Endothelial cell of umbilical vein (primary cell): ENCODE measurements at regions not wholly inside any gene's neighbourhood (a gene's known extent, or its start where the extent isn't known, plus 50 kb on each side); places are given as distances from the start of the nearest gene placed in this dataset.

ENCODE experiments used
- BruUV-seq: library from RNA; stranded (reverse); fragments of 400-500 nt; replicated peaks from 2 replicates; lab custom pipeline; 2021; lab: Mats Ljungman, UMichigan
- CTCF ChIA-PET: fragments of 300-600, 350-600 bp; sonication (Branson Sonifier 250); formaldehyde crosslinking; loops from one replicate; lab custom pipeline; 2021; ENCODE audit warnings: antibody characterized with exemption, inconsistent platforms; lab: Charles Lee
- POLR2A ChIA-PET: fragments of 300-600, 350-600 bp; sonication (Branson Sonifier 250); formaldehyde crosslinking; loops from one replicate; lab custom pipeline; 2021; ENCODE audit warnings: antibody characterized with exemption, inconsistent platforms; lab: Charles Lee
- DNase-seq: peaks from one replicate; pipeline ENCODE4 v3.0.0-alpha.2; 2011; ENCODE audit warnings: low read depth, low spot score
- FAIRE-seq: peaks from 2 replicates; lab custom pipeline; 2011; peaks lifted over from hg19 to GRCh38; lab: Jason Lieb, UNC
- H2AFZ ChIP-seq: 2 replicates; pipeline ENCODE4 v1.6.0; 2012; ENCODE audit warnings: low read depth, low read length, control low read depth, inconsistent platforms
- H3K27ac ChIP-seq: 2 replicates; pipeline ENCODE4 v1.5.1; 2011; ENCODE audit warnings: low read depth, mild to moderate bottlenecking, control low read depth, low read length, moderate library complexity; ENCODE audit not compliant: insufficient read depth
- H3K27me3 ChIP-seq, 2 experiments: 2 replicates each; pipeline versions ENCODE4 v1.6.0 to v1.6.1; 2011; ENCODE audit warnings: low read length in 2 of 2, mixed read lengths in 1 of 2; ENCODE audit not compliant: control insufficient read depth in 2 of 2, insufficient read depth in 2 of 2
- H3K36me3 ChIP-seq, 2 experiments: 2 replicates in 1 of 2; 3 replicates in 1 of 2; pipeline ENCODE4 v1.5.1; 2011; ENCODE audit warnings: low read length in 2 of 2, mild to moderate bottlenecking in 1 of 2, moderate library complexity in 1 of 2; ENCODE audit not compliant: control insufficient read depth in 2 of 2, insufficient read depth in 2 of 2; ENCODE audit errors: extremely low read depth in 1 of 2
- H3K4me1 ChIP-seq: 3 replicates; pipeline ENCODE4 v1.5.1; 2011; ENCODE audit warnings: mild to moderate bottlenecking, low read length; ENCODE audit not compliant: control insufficient read depth, insufficient read depth; ENCODE audit errors: extremely low read depth
- H3K4me2 ChIP-seq: 2 replicates; pipeline ENCODE4 v1.6.1; 2011; ENCODE audit warnings: low read length, control low read depth, mixed read lengths; ENCODE audit not compliant: insufficient read depth
- H3K4me3 ChIP-seq, 3 experiments: fragments of 200-600 bp in 1 of 3; sonication (generic), shearing (Covaris generic) in 1 of 3; replicated peaks in 1 of 3; 2 replicates each; pipeline ENCODE4 v1.5.1; 2011 to 2016; ENCODE audit warnings: control low read depth in 3 of 3, low read length in 3 of 3, mild to moderate bottlenecking in 2 of 3, inconsistent platforms in 1 of 3, low read depth in 1 of 3, moderate library complexity in 1 of 3; ENCODE audit not compliant: insufficient read depth in 1 of 3
- H3K79me2 ChIP-seq: 2 replicates; pipeline ENCODE4 v1.6.0; 2012; ENCODE audit warnings: low read length, inconsistent platforms; ENCODE audit not compliant: control insufficient read depth, insufficient read depth
- H3K9ac ChIP-seq: replicated peaks from 2 replicates; pipeline ENCODE3; 2011; ENCODE audit warnings: low read length, control low read depth; ENCODE audit not compliant: insufficient read depth; ENCODE audit errors: extremely low read depth
- H3K9me1 ChIP-seq: replicated peaks from 3 replicates; pipeline ENCODE4 v1.6.0; 2011; ENCODE audit warnings: mild to moderate bottlenecking, low read length; ENCODE audit not compliant: control insufficient read depth, insufficient read depth; ENCODE audit errors: extremely low read depth
- H3K9me3 ChIP-seq: replicated peaks from 2 replicates; pipeline ENCODE4 v1.5.1; 2012; ENCODE audit warnings: low read length, inconsistent platforms; ENCODE audit not compliant: control insufficient read depth, insufficient read depth
- H4K20me1 ChIP-seq: replicated peaks from 2 replicates; pipeline ENCODE3; 2011; ENCODE audit warnings: mild to moderate bottlenecking, low read length; ENCODE audit not compliant: control insufficient read depth, insufficient read depth; ENCODE audit errors: extremely low read depth
- EZH2 ChIP-seq: IDR thresholded peaks from 2 replicates; pipeline ENCODE4 v1.6.1; 2012; ENCODE audit warnings: borderline replicate concordance, low read depth, mild to moderate bottlenecking, moderate library complexity, low read length, inconsistent platforms; ENCODE audit not compliant: severe bottlenecking
- FOS ChIP-seq: IDR thresholded peaks from 2 replicates; pipeline ENCODE4 v1.6.1; 2011; ENCODE audit warnings: mild to moderate bottlenecking, low read length, moderate library complexity, borderline replicate concordance; ENCODE audit not compliant: insufficient read depth
- GATA2 ChIP-seq: IDR thresholded peaks from 2 replicates; pipeline ENCODE4 v1.7.0; 2011; ENCODE audit warnings: low read depth, mild to moderate bottlenecking, moderate library complexity, mixed read lengths, low read length; ENCODE audit not compliant: insufficient read length, insufficient read depth
- JUN ChIP-seq: IDR thresholded peaks from 2 replicates; pipeline ENCODE4 v1.6.1; 2011; ENCODE audit warnings: borderline replicate concordance, low read depth; ENCODE audit not compliant: insufficient read length, insufficient read depth
- MYC ChIP-seq: IDR thresholded peaks from one replicate; pipeline ENCODE4 v1.6.1; 2011; ENCODE audit warnings: mild to moderate bottlenecking, low read depth, low read length
- POLR2A ChIP-seq: IDR thresholded peaks from 2 replicates; pipeline ENCODE4 v1.6.1; 2012; ENCODE audit warnings: low read depth, mild to moderate bottlenecking, control low read depth, low read length
- POLR2AphosphoS5 ChIP-seq: IDR thresholded peaks from 2 replicates; pipeline ENCODE4 v1.6.1; 2012; ENCODE audit warnings: low read depth, mild to moderate bottlenecking, control low read depth, low read length, moderate library complexity; ENCODE audit not compliant: insufficient read depth
- dilution Hi-C: fragments of 300-500 bp; cut with MboI; formaldehyde crosslinking; loops from one replicate; pipeline ENCODE4 v1.15.0; 2019; ENCODE audit warnings: low sequenced_read_pairs; ENCODE audit not compliant: extremely low pct_ligation_motif_present
- intact Hi-C: fragments of 100-400 bp; cut with micrococcal nuclease; formaldehyde crosslinking; loops from one replicate; pipeline ENCODE4 v1.10.0; 2022
- TF ChIP-seq, protein P1 (sequence below), 2 donors: IDR thresholded peaks; 1 replicate in 1 of 2; 2 replicates in 1 of 2; pipeline ENCODE4 v1.5.1; 2011; ENCODE audit warnings: low read length in 2 of 2, mild to moderate bottlenecking in 2 of 2, moderate library complexity in 2 of 2, control low read depth in 1 of 2, inconsistent platforms in 1 of 2, low read depth in 1 of 2; ENCODE audit not compliant: insufficient read depth in 1 of 2; ENCODE audit errors: extremely low read depth in 1 of 2
- TF ChIP-seq, protein P2 (sequence below): IDR thresholded peaks from 2 replicates; pipeline ENCODE4 v1.6.1; 2011; ENCODE audit not compliant: insufficient read depth, insufficient read length

- FAIRE-seq (no peak), DNase-seq (no peak)
- TF ChIP-seq POLR2A (no peak), JUN (no peak), POLR2AphosphoS5 (no peak), EZH2 (no peak), MYC (no peak), GATA2 (no peak), FOS (no peak)
- TF ChIP-seq, protein P1, sequence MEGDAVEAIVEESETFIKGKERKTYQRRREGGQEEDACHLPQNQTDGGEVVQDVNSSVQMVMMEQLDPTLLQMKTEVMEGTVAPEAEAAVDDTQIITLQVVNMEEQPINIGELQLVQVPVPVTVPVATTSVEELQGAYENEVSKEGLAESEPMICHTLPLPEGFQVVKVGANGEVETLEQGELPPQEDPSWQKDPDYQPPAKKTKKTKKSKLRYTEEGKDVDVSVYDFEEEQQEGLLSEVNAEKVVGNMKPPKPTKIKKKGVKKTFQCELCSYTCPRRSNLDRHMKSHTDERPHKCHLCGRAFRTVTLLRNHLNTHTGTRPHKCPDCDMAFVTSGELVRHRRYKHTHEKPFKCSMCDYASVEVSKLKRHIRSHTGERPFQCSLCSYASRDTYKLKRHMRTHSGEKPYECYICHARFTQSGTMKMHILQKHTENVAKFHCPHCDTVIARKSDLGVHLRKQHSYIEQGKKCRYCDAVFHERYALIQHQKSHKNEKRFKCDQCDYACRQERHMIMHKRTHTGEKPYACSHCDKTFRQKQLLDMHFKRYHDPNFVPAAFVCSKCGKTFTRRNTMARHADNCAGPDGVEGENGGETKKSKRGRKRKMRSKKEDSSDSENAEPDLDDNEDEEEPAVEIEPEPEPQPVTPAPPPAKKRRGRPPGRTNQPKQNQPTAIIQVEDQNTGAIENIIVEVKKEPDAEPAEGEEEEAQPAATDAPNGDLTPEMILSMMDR (IDR thresholded peaks at IDR 0.05; ENCODE audit: extremely low read depth in 1 of 2, insufficient read depth in 1 of 2, low read depth in 1 of 2, low read length in 2 of 2) = no peak
- TF ChIP-seq, protein P2, sequence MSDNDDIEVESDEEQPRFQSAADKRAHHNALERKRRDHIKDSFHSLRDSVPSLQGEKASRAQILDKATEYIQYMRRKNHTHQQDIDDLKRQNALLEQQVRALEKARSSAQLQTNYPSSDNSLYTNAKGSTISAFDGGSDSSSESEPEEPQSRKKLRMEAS = no peak
- Histone ChIP-seq H3K9me3 (no peaks in the 10 kb centered on the region), H3K4me1 (no peaks in the 10 kb centered on the region), H3K4me3 (no peak overlapping the region), H3K27me3 (no peaks in the 10 kb centered on the region), H4K20me1 (no peaks in the 10 kb centered on the region), H3K9ac (no peak overlapping the region), H3K4me2 (no peak overlapping the region), H3K36me3 (no peaks in the 10 kb centered on the region), H3K9me1 (no peaks in the 10 kb centered on the region), H3K79me2 (no peaks in the 10 kb centered on the region), H2AFZ (no peak overlapping the region), H3K27ac (no peak overlapping the region)
- intact Hi-C loops = no loop called here
- no TSS peak for BruUV-seq
- CTCF ChIA-PET = no interaction called here
- dilution Hi-C loops = no loop called here
- POLR2A ChIA-PET = no interaction called here
Measured at GRCh38 chr4:23579166-23579565, 310.7 kb downstream of the PPARGC1A start.
